H9 (cell line): ENCODE measurements at regions not wholly inside any gene's neighbourhood (a gene's known extent, or its start where the extent isn't known, plus 50 kb on each side); places are given as distances from the start of the nearest gene placed in this dataset.

Experiments used
- DNase-seq: peaks from one replicate; pipeline ENCODE4 v3.0.0-alpha.2; 2017
- H2AFZ ChIP-seq: one replicate; pipeline ENCODE4 v1.6.1; 2013; ENCODE audit warnings: mild to moderate bottlenecking, low read length, control low read depth, moderate library complexity
- H2AK5ac ChIP-seq: 2 replicates; pipeline ENCODE4 v1.6.1; 2013; ENCODE audit warnings: low read length, control low read depth, mixed read lengths; ENCODE audit not compliant: insufficient read length
- H2BK120ac ChIP-seq: one replicate; pipeline ENCODE4 v1.6.1; 2013; ENCODE audit warnings: low read depth, mild to moderate bottlenecking, low read length, control low read depth, inconsistent platforms; ENCODE audit not compliant: poor library complexity, severe bottlenecking
- H2BK12ac ChIP-seq: 2 replicates; pipeline ENCODE4 v1.6.1; 2013; ENCODE audit warnings: low read length, control low read depth, mixed read lengths, low read depth; ENCODE audit not compliant: insufficient read length
- H2BK15ac ChIP-seq: 2 replicates; pipeline ENCODE4 v1.6.1; 2013; ENCODE audit warnings: low read depth, low read length, control low read depth
- H2BK20ac ChIP-seq: one replicate; pipeline ENCODE4 v1.6.1; 2013; ENCODE audit warnings: low read depth, mild to moderate bottlenecking, low read length, control low read depth, inconsistent platforms; ENCODE audit not compliant: poor library complexity, severe bottlenecking
- H2BK5ac ChIP-seq: 2 replicates; pipeline ENCODE4 v1.6.1; 2013; ENCODE audit warnings: low read length, control low read depth, mixed read lengths; ENCODE audit not compliant: insufficient read length
- H3K14ac ChIP-seq: 2 replicates; pipeline ENCODE4 v1.6.1; 2013; ENCODE audit warnings: low read length, control low read depth; ENCODE audit not compliant: insufficient read depth
- H3K18ac ChIP-seq: 2 replicates; pipeline ENCODE4 v1.6.1; 2013; ENCODE audit warnings: low read depth, mild to moderate bottlenecking, mixed read lengths, low read length, control low read depth; ENCODE audit not compliant: insufficient read length
- H3K23ac ChIP-seq: 2 replicates; pipeline ENCODE4 v1.6.1; 2013; ENCODE audit warnings: low read length, control low read depth, mixed read lengths, low read depth; ENCODE audit not compliant: insufficient read length
- H3K23me2 ChIP-seq: 2 replicates; pipeline ENCODE4 v1.6.1; 2013; ENCODE audit warnings: low read depth, mild to moderate bottlenecking, mixed read lengths, low read length, control low read depth; ENCODE audit not compliant: insufficient read length, poor library complexity, severe bottlenecking
- H3K27ac ChIP-seq: 2 replicates; pipeline ENCODE4 v1.5.1; 2013; ENCODE audit warnings: low read length, control low read depth, mixed read lengths, low read depth; ENCODE audit not compliant: insufficient read length
- H3K27me3 ChIP-seq: 2 replicates; pipeline ENCODE4 v1.6.1; 2013; ENCODE audit warnings: low read length, control low read depth, inconsistent platforms; ENCODE audit not compliant: insufficient read depth
- H3K4ac ChIP-seq: 2 replicates; pipeline ENCODE4 v1.6.1; 2013; ENCODE audit warnings: low read depth, mild to moderate bottlenecking, control low read depth, inconsistent platforms, low read length, moderate library complexity
- H3K4me1 ChIP-seq: 2 replicates; pipeline ENCODE4 v1.6.1; 2013; ENCODE audit warnings: low read length, control low read depth, inconsistent platforms; ENCODE audit not compliant: insufficient read depth
- H3K4me2 ChIP-seq: 2 replicates; pipeline ENCODE4 v1.6.1; 2013; ENCODE audit warnings: low read length, control low read depth, mixed read lengths; ENCODE audit not compliant: insufficient read length, insufficient read depth
- H3K56ac ChIP-seq: 2 replicates; pipeline ENCODE4 v1.6.1; 2013; ENCODE audit warnings: low read depth, mild to moderate bottlenecking, mixed read lengths, low read length, control low read depth; ENCODE audit not compliant: insufficient read length
- H3K79me1 ChIP-seq: 2 replicates; pipeline ENCODE4 v1.6.1; 2013; ENCODE audit warnings: low read depth, mild to moderate bottlenecking, moderate library complexity, low read length, control low read depth, inconsistent platforms; ENCODE audit not compliant: insufficient read depth, poor library complexity, severe bottlenecking
- H3K79me2 ChIP-seq: 2 replicates; pipeline ENCODE4 v1.6.1; 2013; ENCODE audit warnings: low read length, control low read depth, inconsistent platforms; ENCODE audit not compliant: insufficient read depth
- H3K9ac ChIP-seq: 2 replicates; pipeline ENCODE4 v1.6.1; 2013; ENCODE audit warnings: low read length, control low read depth, mixed read lengths; ENCODE audit not compliant: insufficient read length; ENCODE audit errors: extremely low read depth
- H3K9me3 ChIP-seq: one replicate; pipeline ENCODE4 v1.6.1; 2013; ENCODE audit warnings: low read depth, low read length, inconsistent platforms; ENCODE audit not compliant: control insufficient read depth
- H3T11ph ChIP-seq: one replicate; pipeline ENCODE4 v1.6.1; 2013; ENCODE audit warnings: mild to moderate bottlenecking, low read length, control low read depth, inconsistent platforms
- H4K20me1 ChIP-seq: one replicate; pipeline ENCODE4 v1.6.1; 2013; ENCODE audit not compliant: control insufficient read depth, insufficient read length, insufficient read depth
- H4K5ac ChIP-seq: 2 replicates; pipeline ENCODE4 v1.6.1; 2013; ENCODE audit warnings: low read depth, mild to moderate bottlenecking, mixed read lengths, low read length, control low read depth; ENCODE audit not compliant: insufficient read length
- H4K8ac ChIP-seq: replicated peaks from 2 replicates; pipeline ENCODE4 v1.6.1; 2013; ENCODE audit warnings: low read length, control low read depth, mixed read lengths, low read depth; ENCODE audit not compliant: insufficient read length
- H4K91ac ChIP-seq: 2 replicates; pipeline ENCODE4 v1.6.1; 2013; ENCODE audit warnings: low read depth, mild to moderate bottlenecking, moderate library complexity, mixed read lengths, low read length, control low read depth; ENCODE audit not compliant: insufficient read length
- H3K27ac Mint-ChIP-seq, 3 experiments: 2 replicates in 2 of 3; 3 replicates in 1 of 3; pipeline ENCODE4 v1.8.0; 2020 to 2021; ENCODE audit warnings: mixed read lengths in 3 of 3, mild to moderate bottlenecking in 1 of 3, moderate library complexity in 1 of 3
- H3K27me3 Mint-ChIP-seq: 2 replicates; pipeline ENCODE4 v1.8.0; 2021; ENCODE audit warnings: low read depth, mild to moderate bottlenecking, moderate library complexity, mixed read lengths
- H3K36me3 Mint-ChIP-seq, 3 experiments: 2 replicates in 2 of 3; 3 replicates in 1 of 3; pipeline ENCODE4 v1.8.0; 2020 to 2021; ENCODE audit warnings: low read depth in 3 of 3, mixed read lengths in 3 of 3; ENCODE audit not compliant: insufficient read depth in 1 of 3
- H3K4me1 Mint-ChIP-seq, 2 experiments: 2 replicates each; pipeline ENCODE4 v1.8.0; 2020; ENCODE audit warnings: mixed read lengths in 2 of 2
- H3K4me3 Mint-ChIP-seq, 2 experiments: 2 replicates in 1 of 2; 3 replicates in 1 of 2; pipeline ENCODE4 v1.8.0; 2020 to 2021; ENCODE audit warnings: mild to moderate bottlenecking in 2 of 2, mixed read lengths in 2 of 2, moderate library complexity in 1 of 2
- H3K9me3 Mint-ChIP-seq, 2 experiments: 2 replicates in 1 of 2; 3 replicates in 1 of 2; pipeline ENCODE4 v1.8.0; 2020; ENCODE audit warnings: mild to moderate bottlenecking in 2 of 2, mixed read lengths in 2 of 2, moderate library complexity in 1 of 2
- CTCF ChIP-seq: fragments of 200-600 bp; sonication (generic); conservative IDR thresholded peaks from 3 replicates; pipeline ENCODE4 v1.8.0; 2021; ENCODE audit warnings: antibody characterized with exemption, mild to moderate bottlenecking
- whole genome bisulfite sequencing: extraction: QIAGEN DNeasy Blood & Tissue Kit; methylation state at CpG from one replicate; pipeline ENCODE4 v1.1.7; 2013; ENCODE audit warnings: missing lambda C conversion rate, low lambda C conversion rate, mixed read lengths; ENCODE audit not compliant: insufficient read length; ENCODE audit errors: extremely low coverage; 5-methylcytosine and 5-hydroxymethylcytosine counted together

GRCh38 chr7:66503036-66503370 is 125.7 kb upstream of the KCTD7 start:
- WGBS = no CpG with 5 or more reads among the region's 13 CpGs
- H2BK12ac ChIP-seq = no peak overlapping the region
- no peak overlapping the region for H2AK5ac ChIP-seq
- no peaks in the 10 kb centered on the region for H3K27me3 ChIP-seq
- no peak overlapping the region for H2BK15ac ChIP-seq
- no peak overlapping the region for H3K23ac ChIP-seq
- H4K20me1 ChIP-seq = no peaks in the 10 kb centered on the region
- no peak overlapping the region for H3K27ac ChIP-seq
- no peak overlapping the region for H4K8ac ChIP-seq
- no peak for TF ChIP-seq CTCF
- no peak overlapping the region for H2BK20ac ChIP-seq
- Mint-ChIP-seq H3K4me3 (no peak overlapping the region), H3K9me3 (no peaks in the 10 kb centered on the region), H3K27me3 (no peaks in the 10 kb centered on the region; the same call in 1 of the 2 replicates), H3K4me1 (0 out of 4 replicates have a peak, but pooled peaks cover 0 to 2% of the 10 kb centered on the region in 2 experiments), H3K36me3 (no peaks in the 10 kb centered on the region; a peak in 1 of 7 replicates), H3K27ac (no peak overlapping the region)
- no peak overlapping the region for H3K56ac ChIP-seq
- H4K91ac ChIP-seq = no peak overlapping the region
- H3K18ac ChIP-seq = no peak overlapping the region
- no peaks in the 10 kb centered on the region for H3K9me3 ChIP-seq
- no peak overlapping the region for H2BK120ac ChIP-seq
- no peaks in the 10 kb centered on the region for H3K4me1 ChIP-seq
- no peaks in the 10 kb centered on the region for H3K79me2 ChIP-seq
- H3K14ac ChIP-seq = no peak overlapping the region
- no peak overlapping the region for H3K4ac ChIP-seq
- no peaks in the 10 kb centered on the region for H3K79me1 ChIP-seq
- H4K5ac ChIP-seq = no peak overlapping the region
- no peak overlapping the region for H3T11ph ChIP-seq
- H2AFZ ChIP-seq = no peak overlapping the region
- H3K23me2 ChIP-seq = no peaks in the 10 kb centered on the region
- no peak overlapping the region for H3K4me2 ChIP-seq
- no peak for DNase-seq
- no peak overlapping the region for H3K9ac ChIP-seq
- no peak overlapping the region for H2BK5ac ChIP-seq
